ENCODE measurements at regions not wholly inside any gene's neighbourhood (a gene's known extent, or its start where the extent isn't known, plus 50 kb on each side); places are given as distances from the start of the nearest gene placed in this dataset.
"Not testable (repeated sequence)": the region's sequence is repeated elsewhere in the genome, so short reads cannot be mapped to it uniquely, and the experiment has no call there.

DNA sequence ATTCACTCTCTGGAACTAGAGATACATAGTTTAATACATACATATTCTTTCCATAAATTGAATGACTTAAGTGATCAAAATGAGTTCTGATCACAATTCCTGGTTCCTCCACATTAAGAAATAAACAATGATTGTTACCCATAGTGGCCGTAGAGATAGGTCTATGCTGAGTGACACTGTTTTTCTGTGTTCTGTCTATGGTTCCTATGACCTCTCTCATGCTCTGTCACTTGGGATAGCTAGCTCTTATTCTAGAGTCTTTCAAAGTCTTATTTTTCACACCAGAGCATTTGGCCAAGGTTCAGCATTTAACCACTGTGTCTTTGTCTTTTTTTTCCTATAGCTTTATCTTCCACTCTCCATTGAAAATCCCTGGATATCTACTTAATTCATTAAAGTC is 132.4 kb downstream of the GOLGA6L6 start:
- H3K9me3 ChIP-seq (ENCODE audit: control extremely low read depth in 1 of 3, control insufficient read depth in 2 of 3, insufficient read depth in 1 of 3, low read length in 2 of 3): peaks cover 2 to 7% (median 6%) of the 10 kb centered on the region in 3 donors
- no peaks in the 10 kb centered on the region for H3K4me1 ChIP-seq (ENCODE audit: control insufficient read depth in 2 of 2, insufficient read depth in 2 of 2, low read length in 2 of 2)
- no peaks in the 10 kb centered on the region for H3K4me1 Mint-ChIP-seq
- TF ChIP-seq EZH2 (IDR thresholded peaks at IDR 0.05; ENCODE audit: borderline replicate concordance, insufficient read depth, low read depth, low read length, poor library complexity, severe bottlenecking): no peak
- TF ChIP-seq, protein P1, sequence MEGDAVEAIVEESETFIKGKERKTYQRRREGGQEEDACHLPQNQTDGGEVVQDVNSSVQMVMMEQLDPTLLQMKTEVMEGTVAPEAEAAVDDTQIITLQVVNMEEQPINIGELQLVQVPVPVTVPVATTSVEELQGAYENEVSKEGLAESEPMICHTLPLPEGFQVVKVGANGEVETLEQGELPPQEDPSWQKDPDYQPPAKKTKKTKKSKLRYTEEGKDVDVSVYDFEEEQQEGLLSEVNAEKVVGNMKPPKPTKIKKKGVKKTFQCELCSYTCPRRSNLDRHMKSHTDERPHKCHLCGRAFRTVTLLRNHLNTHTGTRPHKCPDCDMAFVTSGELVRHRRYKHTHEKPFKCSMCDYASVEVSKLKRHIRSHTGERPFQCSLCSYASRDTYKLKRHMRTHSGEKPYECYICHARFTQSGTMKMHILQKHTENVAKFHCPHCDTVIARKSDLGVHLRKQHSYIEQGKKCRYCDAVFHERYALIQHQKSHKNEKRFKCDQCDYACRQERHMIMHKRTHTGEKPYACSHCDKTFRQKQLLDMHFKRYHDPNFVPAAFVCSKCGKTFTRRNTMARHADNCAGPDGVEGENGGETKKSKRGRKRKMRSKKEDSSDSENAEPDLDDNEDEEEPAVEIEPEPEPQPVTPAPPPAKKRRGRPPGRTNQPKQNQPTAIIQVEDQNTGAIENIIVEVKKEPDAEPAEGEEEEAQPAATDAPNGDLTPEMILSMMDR (IDR thresholded peaks at IDR 0.05): no peak
- no peaks in the 10 kb centered on the region for H3K27me3 Mint-ChIP-seq
- no peak for DNase-seq
- H3K36me3 ChIP-seq (replicated peaks in 1 of 2; ENCODE audit: control extremely low read depth in 1 of 2, control insufficient read depth in 1 of 2, extremely low read depth in 1 of 2, insufficient read depth in 2 of 2, low read length in 1 of 2): no peaks in the 10 kb centered on the region
- no peak overlapping the region for H3K27ac Mint-ChIP-seq
- WGBS (ENCODE audit: insufficient coverage): 82% methylated on average over 1 of the region's 1 CpG
- peaks cover 2% of the 10 kb centered on the region for H3K9me3 Mint-ChIP-seq (ENCODE audit: insufficient read depth)
- ATAC-seq (ENCODE audit: low read depth): no peak
- no peak overlapping the region for H3K4me3 Mint-ChIP-seq
- H3K27me3 ChIP-seq (replicated peaks in 1 of 4; ENCODE audit: control extremely low read depth in 1 of 4, control insufficient read depth in 3 of 4, insufficient read depth in 4 of 4, low read length in 3 of 4): no peaks in the 10 kb centered on the region
- H3K9ac ChIP-seq (ENCODE audit: low read length): no peak overlapping the region
- H4K20me1 ChIP-seq (ENCODE audit: control insufficient read depth, insufficient read depth, low read length, poor library complexity, severe bottlenecking): no peaks in the 10 kb centered on the region
- H3K27ac ChIP-seq (ENCODE audit: low read length in 2 of 2): no peak overlapping the region
- no peaks in the 10 kb centered on the region for H3K79me2 ChIP-seq (ENCODE audit: control insufficient read depth, insufficient read depth, low read length)
- H2AFZ ChIP-seq (ENCODE audit: insufficient read depth, low read depth, low read length, poor library complexity, severe bottlenecking): no peak overlapping the region
- ChIA-PET POLR2A (no interaction called here), CTCF (no interaction called here)
- intact Hi-C loops (cut with micrococcal nuclease): no loop called here
- H3K4me3 ChIP-seq (ENCODE audit: control extremely low read depth in 1 of 5, extremely low read depth in 1 of 5, insufficient read depth in 1 of 5, low read depth in 2 of 5, low read length in 4 of 5): no peak overlapping the region
- no peak overlapping the region for H3K4me2 ChIP-seq (replicated peaks; ENCODE audit: low read depth, low read length, poor library complexity, severe bottlenecking)

GRCh38 chr15:20407553-20407952 is 134.0 kb downstream of the GOLGA6L6 start:
- Histone ChIP-seq H3K9ac (ENCODE audit: low read length) (no peak overlapping the region), H3K79me2 (ENCODE audit: control insufficient read depth, insufficient read depth, low read length) (no peaks in the 10 kb centered on the region), H3K27ac (ENCODE audit: low read length in 2 of 2) (no peak overlapping the region), H2AFZ (ENCODE audit: insufficient read depth, low read depth, low read length, poor library complexity, severe bottlenecking) (no peak overlapping the region), H3K4me2 (replicated peaks; ENCODE audit: low read depth, low read length, poor library complexity, severe bottlenecking) (no peak overlapping the region), H3K36me3 (replicated peaks in 1 of 2; ENCODE audit: control extremely low read depth in 1 of 2, control insufficient read depth in 1 of 2, extremely low read depth in 1 of 2, insufficient read depth in 2 of 2, low read length in 1 of 2) (no peaks in the 10 kb centered on the region), H3K9me3 (ENCODE audit: control extremely low read depth in 1 of 3, control insufficient read depth in 2 of 3, insufficient read depth in 1 of 3, low read length in 2 of 3) (peaks cover 2 to 7% (median 7%) of the 10 kb centered on the region in 3 donors), H3K27me3 (replicated peaks in 1 of 4; ENCODE audit: control extremely low read depth in 1 of 4, control insufficient read depth in 3 of 4, insufficient read depth in 4 of 4, low read length in 3 of 4) (no peaks in the 10 kb centered on the region), H4K20me1 (ENCODE audit: control insufficient read depth, insufficient read depth, low read length, poor library complexity, severe bottlenecking) (no peaks in the 10 kb centered on the region), H3K4me3 (ENCODE audit: control extremely low read depth in 1 of 5, extremely low read depth in 1 of 5, insufficient read depth in 1 of 5, low read depth in 2 of 5, low read length in 4 of 5) (no peak overlapping the region), H3K4me1 (ENCODE audit: control insufficient read depth in 2 of 2, insufficient read depth in 2 of 2, low read length in 2 of 2) (no peaks in the 10 kb centered on the region)
- H3K4me1 Mint-ChIP-seq: no peaks in the 10 kb centered on the region
- no peak for TF ChIP-seq EZH2 (IDR thresholded peaks at IDR 0.05; ENCODE audit: borderline replicate concordance, insufficient read depth, low read depth, low read length, poor library complexity, severe bottlenecking)
- TF ChIP-seq, protein P1 (IDR thresholded peaks at IDR 0.05): no peak
- CTCF ChIA-PET: no interaction called here
- H3K27me3 Mint-ChIP-seq: no peaks in the 10 kb centered on the region
- H3K4me3 Mint-ChIP-seq: no peak overlapping the region
- DNase-seq (no peak), ATAC-seq (ENCODE audit: low read depth) (no peak)
- WGBS (ENCODE audit: insufficient coverage): 84% methylated on average over 5 of the region's 6 CpGs
- POLR2A ChIA-PET: no interaction called here
- H3K9me3 Mint-ChIP-seq (ENCODE audit: insufficient read depth): no peaks in the 10 kb centered on the region
- no peak overlapping the region for H3K27ac Mint-ChIP-seq
- intact Hi-C loops (cut with micrococcal nuclease): no loop called here

DNA sequence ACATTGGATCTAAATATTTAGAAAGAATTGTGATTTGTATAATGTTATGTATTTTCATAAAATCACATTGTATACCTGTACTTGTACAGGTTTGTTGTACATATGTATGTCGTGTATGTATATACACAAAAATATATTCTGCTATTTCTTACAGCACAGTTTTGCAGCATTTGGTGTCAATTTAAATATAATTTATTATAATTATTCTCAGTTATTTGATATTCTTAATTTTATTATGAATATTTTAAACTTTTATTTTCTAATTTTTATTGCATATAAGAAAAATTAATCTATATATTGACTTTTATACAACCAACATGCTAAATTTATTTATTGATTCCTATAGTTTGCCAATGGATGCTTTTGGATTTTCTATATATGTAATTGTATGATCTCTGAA is 137.0 kb downstream of the GOLGA6L6 start:
- H3K27ac Mint-ChIP-seq; H3K36me3 ChIP-seq (replicated peaks in 1 of 2; ENCODE audit: control extremely low read depth in 1 of 2, control insufficient read depth in 1 of 2, extremely low read depth in 1 of 2, insufficient read depth in 2 of 2, low read length in 1 of 2); CTCF ChIA-PET; H3K4me2 ChIP-seq (replicated peaks; ENCODE audit: low read depth, low read length, poor library complexity, severe bottlenecking); H3K4me3 ChIP-seq (ENCODE audit: control extremely low read depth in 1 of 5, extremely low read depth in 1 of 5, insufficient read depth in 1 of 5, low read depth in 2 of 5, low read length in 4 of 5); H2AFZ ChIP-seq (ENCODE audit: insufficient read depth, low read depth, low read length, poor library complexity, severe bottlenecking); H3K9me3 Mint-ChIP-seq (ENCODE audit: insufficient read depth); H3K4me1 Mint-ChIP-seq; intact Hi-C loops (cut with micrococcal nuclease); H4K20me1 ChIP-seq (ENCODE audit: control insufficient read depth, insufficient read depth, low read length, poor library complexity, severe bottlenecking); H3K27me3 Mint-ChIP-seq; H3K4me3 Mint-ChIP-seq; H3K9ac ChIP-seq (ENCODE audit: low read length); POLR2A ChIA-PET; H3K4me1 ChIP-seq (ENCODE audit: control insufficient read depth in 2 of 2, insufficient read depth in 2 of 2, low read length in 2 of 2); DNase-seq; H3K79me2 ChIP-seq (ENCODE audit: control insufficient read depth, insufficient read depth, low read length); H3K27ac ChIP-seq (ENCODE audit: low read length in 2 of 2); H3K27me3 ChIP-seq (replicated peaks in 1 of 4; ENCODE audit: control extremely low read depth in 1 of 4, control insufficient read depth in 3 of 4, insufficient read depth in 4 of 4, low read length in 3 of 4); ATAC-seq (ENCODE audit: low read depth): not testable (repeated sequence)
- H3K9me3 ChIP-seq (ENCODE audit: control extremely low read depth in 1 of 3, control insufficient read depth in 2 of 3, insufficient read depth in 1 of 3, low read length in 2 of 3): peaks cover 2 to 11% (median 7%) of the 10 kb centered on the region in 3 donors
- WGBS (ENCODE audit: insufficient coverage): no CpG with 5 or more reads among the region's 1 CpG
